GM12875 (cell line): ENCODE measurements at regions not wholly inside any gene's neighbourhood (a gene's known extent, or its start where the extent isn't known, plus 50 kb on each side); places are given as distances from the start of the nearest gene placed in this dataset.

Experiments
- H3K4me3 ChIP-seq: one replicate; pipeline ENCODE4 v1.5.1; 2011; ENCODE audit warnings: low read depth, low read length, control low read depth
- TF ChIP-seq, protein P1 (sequence below): IDR thresholded peaks from 2 replicates; pipeline ENCODE4 v1.5.1; 2011; ENCODE audit warnings: low read depth, mild to moderate bottlenecking, control low read depth, inconsistent platforms, low read length, moderate library complexity, borderline replicate concordance; ENCODE audit not compliant: insufficient read depth

DNA sequence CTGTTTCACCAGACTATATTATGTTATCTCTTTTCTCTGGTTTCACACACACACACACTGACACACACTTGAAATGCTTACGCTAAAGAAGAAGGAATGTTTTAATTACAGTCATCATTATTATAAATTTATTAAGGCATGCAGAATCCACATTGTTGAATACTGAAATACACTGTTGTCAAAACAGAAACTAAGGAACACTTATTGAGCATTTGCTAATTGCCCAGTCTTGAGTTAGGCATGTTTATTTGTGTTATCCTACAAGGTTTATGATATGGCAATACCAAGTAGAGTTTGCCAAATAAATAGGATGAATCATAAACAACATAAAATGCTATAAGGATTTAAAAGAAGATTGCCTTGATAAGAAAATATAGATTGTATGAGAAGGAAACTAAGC is 917.0 kb upstream of the PIK3C3 start:
- TF ChIP-seq, protein P1, sequence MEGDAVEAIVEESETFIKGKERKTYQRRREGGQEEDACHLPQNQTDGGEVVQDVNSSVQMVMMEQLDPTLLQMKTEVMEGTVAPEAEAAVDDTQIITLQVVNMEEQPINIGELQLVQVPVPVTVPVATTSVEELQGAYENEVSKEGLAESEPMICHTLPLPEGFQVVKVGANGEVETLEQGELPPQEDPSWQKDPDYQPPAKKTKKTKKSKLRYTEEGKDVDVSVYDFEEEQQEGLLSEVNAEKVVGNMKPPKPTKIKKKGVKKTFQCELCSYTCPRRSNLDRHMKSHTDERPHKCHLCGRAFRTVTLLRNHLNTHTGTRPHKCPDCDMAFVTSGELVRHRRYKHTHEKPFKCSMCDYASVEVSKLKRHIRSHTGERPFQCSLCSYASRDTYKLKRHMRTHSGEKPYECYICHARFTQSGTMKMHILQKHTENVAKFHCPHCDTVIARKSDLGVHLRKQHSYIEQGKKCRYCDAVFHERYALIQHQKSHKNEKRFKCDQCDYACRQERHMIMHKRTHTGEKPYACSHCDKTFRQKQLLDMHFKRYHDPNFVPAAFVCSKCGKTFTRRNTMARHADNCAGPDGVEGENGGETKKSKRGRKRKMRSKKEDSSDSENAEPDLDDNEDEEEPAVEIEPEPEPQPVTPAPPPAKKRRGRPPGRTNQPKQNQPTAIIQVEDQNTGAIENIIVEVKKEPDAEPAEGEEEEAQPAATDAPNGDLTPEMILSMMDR: no peak
- H3K4me3 ChIP-seq: no peak overlapping the region

GRCh38 chr18:41036346-41036745 is 918.7 kb upstream of the PIK3C3 start:
- no peak overlapping the region for H3K4me3 ChIP-seq
- TF ChIP-seq, protein P1: no peak

- no peak overlapping the region for H3K4me3 ChIP-seq
- TF ChIP-seq, protein P1: no peak
Measured at GRCh38 chr18:41034413-41034812, 920.6 kb upstream of the PIK3C3 start.

DNA sequence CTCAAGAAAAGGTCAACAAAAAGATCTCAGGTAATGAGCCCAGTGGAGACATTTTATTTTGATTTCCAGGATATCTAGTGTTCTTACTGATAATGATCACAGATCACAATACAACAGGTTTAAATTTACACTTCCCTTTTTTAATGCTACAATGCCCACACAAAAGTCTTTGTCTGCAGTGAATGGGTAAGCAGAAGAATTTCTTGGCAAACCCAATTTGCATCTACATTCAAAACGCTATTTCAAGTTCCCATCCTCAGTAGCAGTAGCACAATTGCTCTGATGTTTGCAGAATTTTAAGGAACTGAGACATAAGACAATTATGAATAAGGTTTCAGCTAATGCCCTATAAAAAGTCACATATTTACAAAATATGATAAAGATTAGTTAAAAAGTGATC is 929.4 kb upstream of the PIK3C3 start:
- TF ChIP-seq, protein P1: no peak
- no peak overlapping the region for H3K4me3 ChIP-seq

GRCh38 chr18:41024792-41025191 is 930.2 kb upstream of the PIK3C3 start:
- TF ChIP-seq, protein P1: no peak
- H3K4me3 ChIP-seq: no peak overlapping the region

DNA sequence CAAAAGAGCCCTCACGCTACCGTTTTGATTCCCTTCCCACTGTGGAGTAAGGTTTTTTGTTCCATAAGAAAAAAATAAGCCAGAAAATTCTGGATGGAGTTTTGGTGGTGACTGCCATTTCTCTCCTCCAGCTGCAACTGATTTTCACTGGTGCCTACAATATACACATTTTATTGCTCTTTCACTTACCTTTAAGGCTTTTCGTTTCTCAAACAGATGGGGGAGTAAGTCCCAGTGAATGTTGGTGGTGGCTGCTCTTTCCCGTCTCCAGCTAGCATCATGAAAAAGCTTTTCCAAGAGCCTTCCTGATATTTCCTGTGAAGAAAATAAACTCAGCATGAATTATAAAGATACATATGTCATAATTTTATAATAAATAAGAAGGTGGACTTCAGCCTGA is 932.5 kb upstream of the PIK3C3 start:
- TF ChIP-seq, protein P1: no peak
- no peak overlapping the region for H3K4me3 ChIP-seq

DNA sequence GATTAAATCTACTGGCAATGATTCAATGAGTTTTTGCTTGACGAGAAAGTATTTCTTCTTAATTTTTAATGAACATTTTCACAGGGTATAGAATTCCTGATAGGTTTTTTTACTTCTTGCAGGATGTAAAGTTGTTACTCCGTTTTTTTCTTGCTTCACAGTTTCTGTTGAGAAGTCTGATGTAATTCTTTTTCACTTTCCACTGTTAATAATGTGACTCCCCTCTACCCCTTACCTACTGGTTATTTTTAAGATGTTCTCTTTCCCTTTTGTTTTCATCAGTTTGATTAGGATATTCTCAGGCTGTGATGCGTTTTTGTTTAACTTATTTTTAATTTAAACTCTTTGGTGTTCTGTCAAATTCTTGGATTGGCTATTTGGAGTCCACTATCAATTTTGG is 933.9 kb upstream of the PIK3C3 start:
- TF ChIP-seq, protein P1: no peak
- no peak overlapping the region for H3K4me3 ChIP-seq
